H1 (cell line): ENCODE measurements at regions not wholly inside any gene's neighbourhood (a gene's known extent, or its start where the extent isn't known, plus 50 kb on each side); places are given as distances from the start of the nearest gene placed in this dataset.

Source experiments
- CTCF ChIP-seq, 3 experiments: IDR thresholded peaks; 1 replicate in 2 of 3; 2 replicates in 1 of 3; pipeline versions ENCODE4 v1.5.1 to v1.6.1; 2011; ENCODE audit warnings: low read length in 3 of 3, mild to moderate bottlenecking in 3 of 3, inconsistent platforms in 2 of 3, low read depth in 1 of 3, moderate library complexity in 1 of 3; ENCODE audit not compliant: insufficient read depth in 1 of 3; ENCODE audit errors: control extremely low read depth in 1 of 3
- E2F6 ChIP-seq: IDR thresholded peaks from 2 replicates; pipeline ENCODE4 v1.6.1; 2012; ENCODE audit warnings: inconsistent platforms
- GABPA ChIP-seq: IDR thresholded peaks from 2 replicates; pipeline ENCODE4 v1.6.1; 2011; ENCODE audit warnings: mild to moderate bottlenecking, low read length, moderate library complexity, borderline replicate concordance; ENCODE audit not compliant: insufficient read depth
- POLR2A ChIP-seq, 2 experiments: IDR thresholded peaks; 1 replicate in 1 of 2; 2 replicates in 1 of 2; pipeline ENCODE4 v1.6.1; 2011; ENCODE audit warnings: low read depth in 2 of 2, low read length in 2 of 2, mild to moderate bottlenecking in 2 of 2; ENCODE audit errors: control extremely low read depth in 1 of 2

GRCh38 chr15:60250316-60250715, 147.5 kb downstream of the ANXA2 start:
- no peak for TF ChIP-seq E2F6
- no peak for TF ChIP-seq POLR2A (IDR thresholded peaks at IDR 0.05; ENCODE audit: control extremely low read depth in 1 of 2, low read depth in 2 of 2, low read length in 2 of 2)
- TF ChIP-seq GABPA: no peak
- TF ChIP-seq CTCF (IDR thresholded peaks at IDR 0.05; ENCODE audit: control extremely low read depth in 1 of 3, insufficient read depth in 1 of 3, low read depth in 1 of 3, low read length in 3 of 3): no peak
